GM18907 (cell line): ENCODE measurements at regions not wholly inside any gene's neighbourhood (a gene's known extent, or its start where the extent isn't known, plus 50 kb on each side); places are given as distances from the start of the nearest gene placed in this dataset.

Experiments
- ATAC-seq: cut with Tn5 transposase; IDR thresholded peaks from one replicate; pipeline ENCODE4 v1.9.1; 2021; ENCODE audit warnings: mild to moderate bottlenecking, moderate library complexity; ENCODE audit not compliant: unreplicated experiment

GRCh38 chr1:116231752-116232151 is 120.6 kb downstream of the MAB21L3 start:
- no peak for ATAC-seq

GRCh38 chr1:116232989-116233514 is 121.9 kb downstream of the MAB21L3 start:
- peak; percentile 70 for ATAC-seq

- no peak for ATAC-seq
Observed at GRCh38 chr1:116234429-116234828, 123.2 kb downstream of the MAB21L3 start.

GRCh38 chr1:116239916-116240315 is 128.7 kb downstream of the MAB21L3 start:
- no peak for ATAC-seq

- ATAC-seq: no peak
Observed at GRCh38 chr1:116242741-116243140, 130.3 kb upstream of the ATP1A1 start.

- no peak for ATAC-seq
Observed at GRCh38 chr1:116243333-116244054, 129.6 kb upstream of the ATP1A1 start.

GRCh38 chr1:116246174-116246573 is 126.9 kb upstream of the ATP1A1 start:
- ATAC-seq: no peak

GRCh38 chr1:116252271-116252670 is 120.8 kb upstream of the ATP1A1 start:
- no peak for ATAC-seq

- ATAC-seq: no peak
Observed at GRCh38 chr1:116252785-116253184, 120.3 kb upstream of the ATP1A1 start.

GRCh38 chr1:116253566-116254382 is 119.3 kb upstream of the ATP1A1 start:
- no peak for ATAC-seq

GRCh38 chr1:116254776-116255175 is 118.3 kb upstream of the ATP1A1 start:
- ATAC-seq: no peak

GRCh38 chr1:116255486-116256285 is 117.4 kb upstream of the ATP1A1 start:
- no peak for ATAC-seq

GRCh38 chr1:116256286-116256649 is 116.8 kb upstream of the ATP1A1 start:
- no peak for ATAC-seq

- ATAC-seq: no peak
Observed at GRCh38 chr1:116256875-116257274, 116.2 kb upstream of the ATP1A1 start.

GRCh38 chr1:116257341-116257767 is 115.7 kb upstream of the ATP1A1 start:
- ATAC-seq: peak; percentile 77

- no peak for ATAC-seq
Observed at GRCh38 chr1:116257836-116258235, 115.2 kb upstream of the ATP1A1 start.

GRCh38 chr1:116258668-116259419 is 114.2 kb upstream of the ATP1A1 start:
- ATAC-seq: no peak

- ATAC-seq: no peak
Observed at GRCh38 chr1:116259663-116260062, 113.4 kb upstream of the ATP1A1 start.

- no peak for ATAC-seq
Observed at GRCh38 chr1:116260115-116260514, 112.9 kb upstream of the ATP1A1 start.

GRCh38 chr1:116260621-116261020 is 112.4 kb upstream of the ATP1A1 start:
- no peak for ATAC-seq
